ENCODE measurements at regions not wholly inside any gene's neighbourhood (a gene's known extent, or its start where the extent isn't known, plus 50 kb on each side); places are given as distances from the start of the nearest gene placed in this dataset.

- TF ChIP-seq PHF8 (conservative IDR thresholded peaks at IDR 0.05; ENCODE audit: low read depth, low read length) (no peak), POLR2AphosphoS5 (IDR thresholded peaks at IDR 0.05; ENCODE audit: low read depth, low read length) (no peak), SRF (IDR thresholded peaks at IDR 0.05; ENCODE audit: low read depth, low read length) (no peak), RAD21 (IDR thresholded peaks at IDR 0.05 in 1 of 2, conservative IDR thresholded peaks at IDR 0.05 in 1 of 2; ENCODE audit: low read depth in 2 of 2, low read length in 2 of 2) (no peak), ASH2L (IDR thresholded peaks at IDR 0.05; ENCODE audit: low read length) (no peak)
Observed at GRCh38 chr2:193989645-193990044, 1667.4 kb upstream of the SLC39A10 start (continued).
